ENCODE measurements at regions not wholly inside any gene's neighbourhood (a gene's known extent, or its start where the extent isn't known, plus 50 kb on each side); places are given as distances from the start of the nearest gene placed in this dataset.
"Not testable (repeated sequence)": the region's sequence is repeated elsewhere in the genome, so short reads cannot be mapped to it uniquely, and the experiment has no call there.

DNA sequence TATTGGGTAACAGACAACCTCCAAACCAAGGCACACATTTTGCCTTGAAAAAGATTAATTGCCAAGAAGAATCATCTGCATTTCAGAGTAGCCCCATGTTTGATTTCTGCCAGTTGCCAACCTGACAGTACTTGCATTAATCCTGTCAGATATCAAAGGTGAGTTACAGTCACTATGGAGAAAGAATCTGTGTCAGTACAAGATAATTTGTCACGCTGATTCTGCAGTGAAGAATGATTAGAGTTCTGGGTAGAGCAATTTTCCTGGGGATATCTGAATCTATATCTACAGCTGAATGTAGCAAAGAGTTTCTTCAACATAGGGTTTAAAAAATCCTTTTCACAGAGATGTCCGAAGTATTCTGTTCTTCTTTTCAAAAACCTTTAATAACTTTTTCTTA lies 150.7 kb downstream of the AKAP11 start:
- no peak for DNase-seq
- H3K9me3 ChIP-seq (ENCODE audit: control insufficient read depth, low read depth, low read length): no peaks in the 10 kb centered on the region
- WGBS (ENCODE audit: insufficient coverage, low lambda C conversion rate): 100% methylated on average over 1 of the region's 2 CpGs
- H3K4me1 ChIP-seq (ENCODE audit: control insufficient read depth, insufficient read depth, low read length): no peaks in the 10 kb centered on the region
- no peaks in the 10 kb centered on the region for H3K36me3 ChIP-seq (ENCODE audit: control insufficient read depth, insufficient read depth, low read length)
- no peak overlapping the region for H3K27ac ChIP-seq (ENCODE audit: low read length)
- H3K27me3 ChIP-seq (ENCODE audit: control insufficient read depth, insufficient read depth, low read length): no peaks in the 10 kb centered on the region
- H3K4me3 ChIP-seq (ENCODE audit: low read length): no peak overlapping the region

DNA sequence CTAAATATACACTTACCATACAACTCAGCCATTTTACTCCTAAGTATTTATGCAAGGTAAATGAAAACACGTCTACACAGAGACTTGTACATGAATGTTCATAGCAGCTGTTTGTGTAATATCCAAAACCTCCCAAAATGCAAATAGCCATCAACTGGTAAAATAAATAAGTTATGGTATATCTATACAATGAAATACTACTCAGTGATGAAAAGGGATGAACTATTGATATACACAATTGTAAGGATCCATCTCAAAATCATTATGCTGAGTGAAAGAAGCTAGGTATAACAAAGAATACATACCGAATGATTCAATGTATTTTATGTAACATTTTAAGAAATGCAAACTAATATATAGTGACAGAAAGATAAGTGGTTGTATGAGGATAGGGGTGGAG lies 149.8 kb upstream of the TNFSF11 start:
- H3K36me3 ChIP-seq (ENCODE audit: control insufficient read depth, insufficient read depth, low read length): no peaks in the 10 kb centered on the region
- no peaks in the 10 kb centered on the region for H3K27me3 ChIP-seq (ENCODE audit: control insufficient read depth, insufficient read depth, low read length)
- no peaks in the 10 kb centered on the region for H3K4me1 ChIP-seq (ENCODE audit: control insufficient read depth, insufficient read depth, low read length)
- no peak overlapping the region for H3K27ac ChIP-seq (ENCODE audit: low read length)
- DNase-seq: no peak
- H3K9me3 ChIP-seq (ENCODE audit: control insufficient read depth, low read depth, low read length): no peaks in the 10 kb centered on the region
- WGBS (ENCODE audit: insufficient coverage, low lambda C conversion rate): no CpG with 5 or more reads among the region's 2 CpGs
- H3K4me3 ChIP-seq (ENCODE audit: low read length): no peak overlapping the region

DNA sequence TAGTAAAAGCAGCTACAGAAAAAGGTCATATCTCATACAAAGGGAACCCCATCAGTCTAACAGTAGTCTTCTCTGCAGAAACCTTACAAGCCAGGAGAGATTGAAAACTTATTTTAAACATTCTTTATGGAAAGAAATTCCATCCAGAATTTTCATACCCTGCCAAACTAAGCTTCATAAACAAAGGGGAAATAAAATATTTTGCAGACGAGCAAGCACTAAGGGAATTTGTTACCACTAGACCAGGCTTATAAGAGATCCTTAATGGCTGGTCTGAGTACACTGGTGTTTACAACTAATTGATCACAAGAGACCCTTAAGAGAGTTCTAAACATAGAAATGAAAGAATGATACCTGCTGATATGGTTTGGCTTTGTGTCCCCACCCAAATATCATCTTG lies 128.6 kb upstream of the TNFSF11 start:
- no CpG with 5 or more reads among the region's 1 CpG for WGBS (ENCODE audit: insufficient coverage, low lambda C conversion rate)
- no peaks in the 10 kb centered on the region for H3K4me1 ChIP-seq (ENCODE audit: control insufficient read depth, insufficient read depth, low read length)
- no peaks in the 10 kb centered on the region for H3K9me3 ChIP-seq (ENCODE audit: control insufficient read depth, low read depth, low read length)
- DNase-seq: no peak
- H3K4me3 ChIP-seq (ENCODE audit: low read length): no peak overlapping the region
- H3K36me3 ChIP-seq (ENCODE audit: control insufficient read depth, insufficient read depth, low read length): no peaks in the 10 kb centered on the region
- no peaks in the 10 kb centered on the region for H3K27me3 ChIP-seq (ENCODE audit: control insufficient read depth, insufficient read depth, low read length)
- no peak overlapping the region for H3K27ac ChIP-seq (ENCODE audit: low read length)

DNA sequence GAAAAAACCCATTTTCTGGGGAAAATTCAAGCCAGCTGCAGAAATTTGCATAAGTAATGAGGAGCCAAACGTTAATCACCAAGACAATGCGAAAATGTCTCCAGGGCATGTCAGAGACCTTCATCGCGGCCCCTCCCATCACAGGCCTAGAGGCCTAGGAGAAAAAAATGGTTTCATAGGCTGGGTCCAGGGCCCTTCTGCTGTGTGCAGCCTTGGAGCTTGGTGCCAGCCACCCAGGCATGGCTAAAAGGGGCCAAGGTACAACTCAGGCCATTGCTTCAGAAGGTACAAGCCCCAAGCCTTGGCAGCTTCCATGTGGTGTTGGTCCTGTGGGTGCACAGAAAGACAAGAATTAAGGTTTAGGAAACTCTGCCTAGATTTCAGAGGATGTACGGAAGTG lies 127.4 kb upstream of the TNFSF11 start:
- H3K4me1 ChIP-seq (ENCODE audit: control insufficient read depth, insufficient read depth, low read length); DNase-seq; H3K27me3 ChIP-seq (ENCODE audit: control insufficient read depth, insufficient read depth, low read length); H3K36me3 ChIP-seq (ENCODE audit: control insufficient read depth, insufficient read depth, low read length); H3K9me3 ChIP-seq (ENCODE audit: control insufficient read depth, low read depth, low read length); H3K27ac ChIP-seq (ENCODE audit: low read length); H3K4me3 ChIP-seq (ENCODE audit: low read length): not testable (repeated sequence)
- no CpG with 5 or more reads among the region's 5 CpGs for WGBS (ENCODE audit: insufficient coverage, low lambda C conversion rate)

DNA sequence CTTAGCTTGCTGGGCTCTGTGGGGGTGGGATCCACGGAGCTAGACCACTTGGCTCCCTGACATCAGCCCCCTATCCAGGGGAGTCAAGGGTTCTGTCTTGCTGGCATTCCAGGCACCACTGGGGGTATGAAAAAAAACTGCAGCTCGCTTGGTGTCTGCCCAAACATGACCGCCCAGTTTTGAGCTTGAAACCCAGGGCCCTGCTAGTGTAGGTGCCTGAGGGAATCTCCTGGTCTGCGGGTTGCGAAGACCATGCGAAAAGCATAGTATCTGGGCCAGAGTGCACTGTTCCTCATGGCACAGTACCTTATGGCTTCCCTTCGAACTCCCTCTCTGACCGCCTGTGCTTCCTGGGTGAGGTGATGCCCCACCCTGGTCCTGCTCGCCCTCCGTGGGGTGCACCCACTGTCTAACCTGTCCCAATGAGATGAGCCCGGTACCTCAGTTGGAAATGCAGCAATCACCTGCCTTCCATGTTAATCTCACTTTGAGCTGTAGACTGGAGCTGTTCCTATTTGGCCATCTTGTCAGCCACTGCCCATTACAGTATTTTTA lies 120.8 kb upstream of the TNFSF11 start:
- 100% methylated on average over 1 of the region's 11 CpGs for WGBS (ENCODE audit: insufficient coverage, low lambda C conversion rate)
- Histone ChIP-seq H3K27ac (ENCODE audit: low read length) (no peak overlapping the region), H3K36me3 (ENCODE audit: control insufficient read depth, insufficient read depth, low read length) (no peaks in the 10 kb centered on the region), H3K9me3 (ENCODE audit: control insufficient read depth, low read depth, low read length) (no peaks in the 10 kb centered on the region), H3K27me3 (ENCODE audit: control insufficient read depth, insufficient read depth, low read length) (no peaks in the 10 kb centered on the region), H3K4me3 (ENCODE audit: low read length) (no peak overlapping the region), H3K4me1 (ENCODE audit: control insufficient read depth, insufficient read depth, low read length) (no peaks in the 10 kb centered on the region)
- DNase-seq: no peak

DNA sequence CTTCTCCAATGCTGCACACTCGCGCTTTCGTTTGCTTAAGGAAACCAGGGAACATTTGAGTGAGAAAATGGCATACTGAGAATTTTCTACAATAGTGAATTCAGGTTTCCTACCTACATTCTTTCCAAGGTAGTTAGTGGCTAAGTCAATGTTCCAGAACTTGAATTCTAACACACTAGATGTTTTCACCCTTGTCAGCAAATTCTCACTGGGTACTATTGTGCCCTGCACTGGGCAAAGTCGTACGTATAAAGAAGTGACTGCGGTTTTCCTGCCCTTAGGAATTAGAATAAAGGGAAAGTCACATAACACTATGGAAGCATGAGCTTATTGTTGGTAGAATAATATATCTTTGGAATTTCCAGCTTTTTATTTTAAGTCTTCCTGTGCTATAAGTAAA lies 119.2 kb upstream of the TNFSF11 start:
- Histone ChIP-seq H3K36me3 (ENCODE audit: control insufficient read depth, insufficient read depth, low read length) (no peaks in the 10 kb centered on the region), H3K27me3 (ENCODE audit: control insufficient read depth, insufficient read depth, low read length) (no peaks in the 10 kb centered on the region), H3K4me3 (ENCODE audit: low read length) (no peak overlapping the region), H3K4me1 (ENCODE audit: control insufficient read depth, insufficient read depth, low read length) (no peaks in the 10 kb centered on the region), H3K9me3 (ENCODE audit: control insufficient read depth, low read depth, low read length) (no peaks in the 10 kb centered on the region), H3K27ac (ENCODE audit: low read length) (no peak overlapping the region)
- no CpG with 5 or more reads among the region's 6 CpGs for WGBS (ENCODE audit: insufficient coverage, low lambda C conversion rate)
- no peak for DNase-seq

DNA sequence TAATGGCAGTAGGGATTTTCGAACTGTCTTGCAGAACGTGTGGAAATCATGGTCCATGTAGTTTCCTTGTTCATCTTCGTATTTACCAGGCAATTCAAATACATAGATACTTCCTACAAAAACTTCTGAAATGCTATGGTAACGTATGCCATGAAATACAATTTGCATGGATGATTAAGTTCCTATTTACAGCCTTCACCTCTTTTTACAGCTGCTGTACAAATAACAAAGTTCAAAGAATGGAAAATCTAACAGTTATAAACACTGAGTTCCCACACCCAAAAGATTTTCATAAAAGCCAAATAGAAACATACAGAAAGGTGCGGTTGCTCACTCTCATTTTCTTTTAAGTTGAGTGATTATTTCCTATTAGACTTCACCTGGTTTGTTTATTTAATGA lies 115.8 kb upstream of the TNFSF11 start:
- Histone ChIP-seq H3K4me3 (ENCODE audit: low read length) (no peak overlapping the region), H3K4me1 (ENCODE audit: control insufficient read depth, insufficient read depth, low read length) (no peaks in the 10 kb centered on the region), H3K9me3 (ENCODE audit: control insufficient read depth, low read depth, low read length) (peaks cover 3% of the 10 kb centered on the region), H3K36me3 (ENCODE audit: control insufficient read depth, insufficient read depth, low read length) (no peaks in the 10 kb centered on the region), H3K27ac (ENCODE audit: low read length) (no peak overlapping the region), H3K27me3 (ENCODE audit: control insufficient read depth, insufficient read depth, low read length) (no peaks in the 10 kb centered on the region)
- no CpG with 5 or more reads among the region's 5 CpGs for WGBS (ENCODE audit: insufficient coverage, low lambda C conversion rate)
- peak; percentile 22 to 73 for DNase-seq

DNA sequence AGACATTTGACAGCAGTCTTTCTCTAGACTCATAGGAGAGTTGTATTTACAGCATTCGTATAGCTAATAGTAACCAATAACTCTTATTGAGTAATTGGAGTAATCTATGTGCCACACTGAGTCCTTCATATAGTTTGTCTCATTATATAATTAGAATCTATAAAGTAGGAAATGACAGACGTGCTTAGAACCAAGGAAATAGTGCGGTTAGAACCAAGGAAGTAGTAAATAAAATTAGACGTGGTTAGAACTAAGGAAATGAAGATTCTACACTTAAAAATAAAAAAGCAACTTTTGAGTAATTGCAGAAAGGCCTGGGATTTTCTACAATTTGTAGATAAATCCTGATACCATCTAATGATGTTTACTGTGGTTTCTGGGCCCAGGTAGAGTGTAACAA lies 107.8 kb upstream of the TNFSF11 start:
- no peak for DNase-seq
- peaks cover 3% of the 10 kb centered on the region for H3K9me3 ChIP-seq (ENCODE audit: control insufficient read depth, low read depth, low read length)
- no peak overlapping the region for H3K4me3 ChIP-seq (ENCODE audit: low read length)
- H3K36me3 ChIP-seq (ENCODE audit: control insufficient read depth, insufficient read depth, low read length): no peaks in the 10 kb centered on the region
- H3K4me1 ChIP-seq (ENCODE audit: control insufficient read depth, insufficient read depth, low read length): no peaks in the 10 kb centered on the region
- no peak overlapping the region for H3K27ac ChIP-seq (ENCODE audit: low read length)
- WGBS (ENCODE audit: insufficient coverage, low lambda C conversion rate): no CpG with 5 or more reads among the region's 4 CpGs
- no peaks in the 10 kb centered on the region for H3K27me3 ChIP-seq (ENCODE audit: control insufficient read depth, insufficient read depth, low read length)

DNA sequence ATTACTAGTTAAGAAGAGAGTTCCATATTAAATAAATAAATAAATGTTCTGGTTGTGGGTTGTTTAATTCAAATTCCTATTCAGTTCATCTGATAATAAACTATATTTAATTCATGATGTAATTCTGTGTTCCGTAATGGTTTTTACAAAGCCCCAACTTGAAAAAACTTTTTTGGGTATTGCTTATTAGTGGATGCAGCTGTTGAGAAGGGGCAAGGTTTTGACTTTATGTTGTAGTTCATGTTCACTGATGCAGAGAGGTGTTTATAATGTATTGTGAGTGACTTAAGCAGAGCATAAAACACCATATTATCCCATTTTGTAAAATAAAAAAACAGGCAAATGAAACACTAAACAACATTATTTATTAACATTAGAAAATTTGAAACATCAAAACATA lies 107.3 kb upstream of the TNFSF11 start:
- Histone ChIP-seq H3K4me1 (ENCODE audit: control insufficient read depth, insufficient read depth, low read length) (no peaks in the 10 kb centered on the region), H3K36me3 (ENCODE audit: control insufficient read depth, insufficient read depth, low read length) (no peaks in the 10 kb centered on the region), H3K9me3 (ENCODE audit: control insufficient read depth, low read depth, low read length) (peaks cover 3% of the 10 kb centered on the region), H3K27me3 (ENCODE audit: control insufficient read depth, insufficient read depth, low read length) (no peaks in the 10 kb centered on the region), H3K27ac (ENCODE audit: low read length) (no peak overlapping the region), H3K4me3 (ENCODE audit: low read length) (no peak overlapping the region)
- WGBS (ENCODE audit: insufficient coverage, low lambda C conversion rate): no CpG with 5 or more reads among the region's 1 CpG
- DNase-seq: no peak

DNA sequence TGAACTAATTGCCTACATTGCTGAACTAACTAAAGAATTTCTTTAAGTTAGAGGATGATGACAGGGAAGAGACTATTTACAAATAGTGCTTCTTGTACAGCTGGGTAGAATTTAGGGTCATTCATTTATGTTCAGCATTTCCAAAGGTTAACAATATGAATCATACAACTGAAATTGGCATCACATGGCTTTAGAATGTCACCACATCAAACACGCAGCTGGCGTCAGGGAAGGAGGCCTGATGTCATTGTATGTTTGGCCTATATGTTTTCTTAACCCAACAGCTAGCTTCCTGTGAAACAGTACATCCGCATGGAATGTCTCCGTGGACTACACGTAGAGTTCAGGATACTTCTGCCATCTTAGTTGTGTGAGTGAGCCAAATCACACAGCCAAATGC lies 99.0 kb upstream of the TNFSF11 start:
- no CpG with 5 or more reads among the region's 5 CpGs for WGBS (ENCODE audit: insufficient coverage, low lambda C conversion rate)
- Histone ChIP-seq H3K4me3 (ENCODE audit: low read length) (no peak overlapping the region), H3K9me3 (ENCODE audit: control insufficient read depth, low read depth, low read length) (no peaks in the 10 kb centered on the region), H3K4me1 (ENCODE audit: control insufficient read depth, insufficient read depth, low read length) (no peaks in the 10 kb centered on the region), H3K27me3 (ENCODE audit: control insufficient read depth, insufficient read depth, low read length) (no peaks in the 10 kb centered on the region), H3K27ac (ENCODE audit: low read length) (no peak overlapping the region), H3K36me3 (ENCODE audit: control insufficient read depth, insufficient read depth, low read length) (no peaks in the 10 kb centered on the region)
- no peak for DNase-seq

DNA sequence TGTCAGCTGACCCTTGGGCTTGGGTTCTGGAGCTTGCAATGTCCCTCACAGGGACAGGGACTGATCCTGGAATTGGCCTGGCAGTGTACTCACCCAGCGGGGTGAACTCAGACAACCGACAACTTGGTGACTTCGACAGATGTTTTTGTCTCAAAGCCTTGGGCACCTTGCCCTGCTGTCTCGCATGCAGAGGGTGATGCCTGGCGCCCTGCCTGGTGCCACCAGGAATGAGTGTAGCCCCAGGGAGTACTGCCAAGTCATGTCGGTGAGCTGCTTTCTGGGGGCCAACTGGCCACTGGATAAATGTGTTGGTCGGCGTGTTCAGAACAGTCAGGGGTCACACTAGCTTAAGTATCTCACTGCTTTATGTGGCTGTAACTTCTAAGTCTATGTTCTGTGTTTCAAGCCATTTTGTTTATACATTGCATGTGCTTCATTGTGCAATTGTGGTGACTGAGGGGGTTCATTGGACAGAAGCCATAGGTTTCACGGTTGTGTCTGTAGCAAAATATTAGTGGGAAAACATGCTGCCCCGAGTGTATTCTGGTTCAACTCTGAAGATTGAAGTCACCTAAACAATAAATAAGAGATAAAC lies 96.3 kb upstream of the TNFSF11 start:
- H3K36me3 ChIP-seq (ENCODE audit: control insufficient read depth, insufficient read depth, low read length): no peaks in the 10 kb centered on the region
- DNase-seq: no peak
- no peaks in the 10 kb centered on the region for H3K27me3 ChIP-seq (ENCODE audit: control insufficient read depth, insufficient read depth, low read length)
- no peaks in the 10 kb centered on the region for H3K9me3 ChIP-seq (ENCODE audit: control insufficient read depth, low read depth, low read length)
- H3K4me3 ChIP-seq (ENCODE audit: low read length): no peak overlapping the region
- no peak overlapping the region for H3K27ac ChIP-seq (ENCODE audit: low read length)
- no peaks in the 10 kb centered on the region for H3K4me1 ChIP-seq (ENCODE audit: control insufficient read depth, insufficient read depth, low read length)
- WGBS (ENCODE audit: insufficient coverage, low lambda C conversion rate): no CpG with 5 or more reads among the region's 10 CpGs

Measured in large intestine (tissue), 3 donors.